GM18858 (cell line): ENCODE measurements at regions not wholly inside any gene's neighbourhood (a gene's known extent, or its start where the extent isn't known, plus 50 kb on each side); places are given as distances from the start of the nearest gene placed in this dataset.

ENCODE experiments used
- ATAC-seq: cut with Tn5 transposase; IDR thresholded peaks from one replicate; pipeline ENCODE4 v1.9.1; 2021; ENCODE audit not compliant: unreplicated experiment

DNA sequence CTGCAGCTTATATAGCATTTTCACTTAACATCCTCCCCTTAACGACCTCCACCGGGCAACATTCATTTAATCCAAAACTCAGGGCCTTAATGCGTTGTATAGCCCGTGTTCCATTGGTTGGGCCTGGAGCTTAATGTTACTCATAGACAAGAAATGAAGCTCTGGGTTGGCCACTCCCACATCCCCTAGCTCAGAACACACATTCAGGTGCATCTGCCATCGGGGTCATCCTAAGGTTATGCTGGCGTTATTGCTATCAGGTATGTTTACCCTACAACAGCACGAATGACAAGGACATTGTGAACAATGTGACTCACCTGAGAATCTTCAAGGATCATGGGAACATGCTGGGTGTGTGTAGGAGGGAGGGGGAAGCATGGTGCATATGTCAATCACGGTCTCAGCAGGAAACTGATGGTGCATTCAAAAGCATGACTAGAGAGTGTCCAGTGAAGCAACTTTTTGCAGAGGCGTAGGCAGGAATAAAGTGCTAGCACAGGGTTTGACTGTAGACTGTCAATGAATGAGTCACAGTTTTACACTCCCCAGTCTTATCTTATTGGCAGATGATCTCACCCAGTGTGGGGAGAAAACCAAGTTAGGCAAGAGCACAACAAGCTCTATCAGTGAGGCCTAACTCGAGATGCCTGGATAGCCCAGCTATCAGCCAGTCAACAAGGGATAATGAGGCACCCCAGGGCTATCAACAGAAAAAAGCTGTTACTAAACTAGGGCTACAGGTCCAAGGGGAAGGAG is 402.1 kb upstream of the MCTP2 start:
- ATAC-seq: peak; percentile 42

DNA sequence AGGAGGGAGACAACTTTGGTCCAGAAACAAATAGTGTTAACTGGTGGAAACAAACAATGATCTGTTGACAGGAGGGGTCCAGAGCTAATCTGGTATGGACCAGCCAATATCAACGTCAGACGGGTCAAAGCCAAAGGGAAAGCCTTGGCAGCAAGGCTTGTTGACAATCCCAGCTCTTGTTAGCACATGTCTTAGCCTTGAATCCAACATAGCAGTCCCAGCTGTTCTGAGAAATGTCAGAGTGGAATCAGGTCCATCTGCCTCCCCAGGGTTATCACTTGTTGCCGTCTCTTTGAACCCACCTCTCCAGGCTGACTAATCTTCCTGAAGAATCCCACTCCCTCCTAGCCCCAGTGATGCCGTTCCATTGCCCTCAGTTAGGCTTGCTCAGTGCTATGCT is 404.6 kb upstream of the MCTP2 start:
- ATAC-seq: no peak

DNA sequence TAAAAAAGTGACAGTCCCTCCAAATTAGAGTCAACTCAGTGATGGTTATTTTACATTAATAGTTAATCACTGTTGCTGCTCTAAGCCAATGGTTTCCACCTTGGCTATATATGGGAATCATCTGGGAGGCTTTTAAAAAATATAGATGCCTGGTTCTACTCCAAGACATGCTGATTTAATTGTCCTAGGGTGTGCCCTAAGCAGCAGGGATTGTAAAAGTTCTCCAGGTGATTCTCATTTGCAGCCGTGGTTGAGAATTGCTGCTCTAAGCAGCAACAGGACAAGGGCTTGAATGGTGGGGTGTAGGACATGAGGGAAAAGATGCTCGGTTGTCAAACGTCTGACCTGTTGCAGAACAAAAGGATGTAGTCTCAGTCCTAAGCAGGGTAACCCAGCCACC is 405.1 kb upstream of the MCTP2 start:
- ATAC-seq: no peak

DNA sequence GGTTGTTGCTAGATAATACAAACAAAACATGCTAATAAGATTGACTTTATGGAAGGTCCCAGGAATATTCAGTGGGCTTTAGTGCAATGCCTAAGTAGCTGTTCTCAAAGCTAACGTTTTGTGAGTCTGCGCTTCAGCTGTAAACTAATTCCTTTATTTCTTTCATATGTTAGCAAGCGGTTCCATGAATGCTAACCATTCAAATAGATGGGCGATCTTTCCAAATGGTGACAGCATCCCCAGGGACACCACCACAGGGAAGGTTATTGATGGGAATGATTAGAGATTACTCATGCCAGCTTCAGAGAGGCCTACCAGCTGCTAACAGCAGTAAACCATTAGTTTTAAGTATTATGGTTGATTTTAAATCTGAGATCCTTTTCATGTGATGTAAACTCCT is 405.7 kb upstream of the MCTP2 start:
- no peak for ATAC-seq

DNA sequence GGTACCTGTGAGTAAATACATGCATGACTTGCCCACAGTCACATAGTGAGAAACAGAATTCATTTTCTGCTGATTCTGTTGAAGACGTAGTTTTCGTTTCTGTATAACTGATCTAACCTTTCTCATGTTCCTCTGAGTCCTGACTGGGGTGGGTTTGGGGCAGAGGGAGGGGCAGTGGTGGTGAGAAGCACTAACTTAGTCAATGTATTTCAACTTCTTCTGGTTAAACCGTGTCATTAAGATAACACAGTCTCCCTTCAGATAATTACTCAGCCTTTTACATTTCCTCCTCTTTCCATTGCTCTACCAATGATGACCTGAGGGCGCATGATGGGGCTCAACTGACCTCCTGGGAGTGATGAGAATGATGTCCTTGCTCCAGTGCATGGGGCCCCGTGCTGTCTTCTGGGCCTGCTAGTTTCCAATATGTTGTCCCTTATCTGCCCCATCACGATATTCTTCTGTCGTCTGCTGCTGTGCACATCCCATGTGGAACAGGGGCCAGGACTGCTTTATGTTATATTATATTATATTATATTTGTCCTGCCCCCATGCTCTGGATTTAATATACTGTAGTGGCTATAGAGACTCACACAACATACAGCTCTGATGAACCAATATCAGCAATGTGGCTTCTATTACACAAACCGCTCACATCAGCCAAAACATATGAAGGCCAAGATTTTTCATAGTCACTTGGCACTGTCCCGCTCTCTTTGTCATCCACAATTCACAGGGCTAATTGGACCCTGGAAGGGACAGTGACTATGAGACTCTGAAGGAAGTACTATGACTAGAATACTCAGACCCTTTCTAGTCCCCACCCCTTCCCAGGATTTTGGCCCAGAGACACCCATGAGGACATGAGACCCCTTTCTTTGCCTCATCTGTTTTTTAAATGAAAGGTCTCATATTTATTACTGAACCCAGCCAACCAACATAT is 407.1 kb upstream of the MCTP2 start:
- ATAC-seq: no peak

DNA sequence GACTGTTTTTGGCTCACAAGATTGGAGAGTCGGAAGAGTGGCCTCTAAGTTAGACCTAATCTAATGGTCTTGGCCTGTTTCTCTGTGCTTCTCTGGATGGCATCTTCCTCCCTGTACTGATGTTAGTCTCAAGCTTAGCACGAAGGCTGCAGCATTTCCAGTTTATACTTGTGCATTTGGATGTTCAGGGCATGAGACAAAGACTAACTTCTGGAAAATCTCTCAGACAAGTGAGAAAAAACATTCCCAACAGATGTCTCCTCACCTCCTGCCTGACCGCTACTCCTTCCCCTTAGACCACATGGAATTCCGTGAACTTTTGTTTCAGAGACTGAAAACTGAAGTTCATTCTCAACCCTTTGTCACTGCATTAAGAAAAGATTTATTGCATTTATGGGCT is 410.8 kb upstream of the MCTP2 start:
- ATAC-seq: no peak

DNA sequence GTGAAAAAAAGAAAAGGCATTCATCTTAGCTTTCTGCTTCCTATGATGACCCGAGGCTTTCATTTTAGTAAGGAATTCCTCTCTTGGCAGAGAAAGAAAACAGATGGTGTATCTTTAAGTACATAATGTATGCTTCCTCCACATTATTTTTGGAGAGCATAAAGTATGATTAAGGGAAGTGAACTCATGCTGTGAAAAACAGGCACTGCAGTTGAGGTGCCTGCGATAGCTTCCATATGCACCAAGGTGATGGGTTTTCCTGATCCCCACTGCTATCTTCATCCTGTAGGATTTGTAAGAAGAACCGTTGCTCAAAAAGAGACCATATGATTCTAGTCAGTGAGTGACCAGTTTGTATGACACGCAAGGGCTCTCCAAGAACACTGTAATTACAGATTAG is 411.5 kb upstream of the MCTP2 start:
- ATAC-seq: no peak

DNA sequence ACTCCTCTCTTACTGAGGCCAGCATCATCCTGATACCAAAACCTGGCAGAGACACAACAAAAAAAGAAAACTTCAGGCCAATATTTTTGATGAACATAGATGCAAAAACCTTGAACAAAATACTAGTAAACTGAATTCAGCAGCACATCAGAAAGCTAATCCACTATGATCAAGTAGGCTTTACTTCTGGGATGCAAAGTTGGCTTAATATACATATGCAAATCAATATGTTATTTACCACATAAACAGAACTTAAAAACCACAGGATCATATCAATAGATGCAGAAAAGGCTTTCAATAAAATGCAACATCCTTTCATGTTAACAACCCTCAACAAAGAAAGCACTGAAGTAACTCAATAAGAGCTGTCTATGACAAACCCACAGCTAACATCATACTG is 414.5 kb upstream of the MCTP2 start:
- ATAC-seq: no peak

DNA sequence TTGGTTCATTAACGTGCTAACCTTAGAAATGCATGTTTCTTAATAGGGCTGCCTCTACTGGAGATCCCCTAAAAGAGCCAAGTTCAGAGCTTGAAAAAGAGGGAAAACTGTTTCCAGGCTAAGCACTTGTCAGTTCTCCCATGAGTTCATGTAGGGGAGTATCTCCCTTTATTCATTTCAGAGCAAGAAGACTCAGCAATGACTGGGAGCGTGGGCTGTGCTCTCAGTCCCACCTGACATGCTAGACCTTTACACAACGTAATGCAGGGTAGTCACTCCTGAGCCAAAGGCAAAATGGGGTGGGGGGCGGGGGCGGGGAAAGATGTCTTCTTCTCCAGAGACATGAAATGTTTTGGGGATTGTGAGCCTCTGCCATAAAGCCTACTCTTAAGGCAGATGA is 420.1 kb upstream of the MCTP2 start:
- no peak for ATAC-seq

DNA sequence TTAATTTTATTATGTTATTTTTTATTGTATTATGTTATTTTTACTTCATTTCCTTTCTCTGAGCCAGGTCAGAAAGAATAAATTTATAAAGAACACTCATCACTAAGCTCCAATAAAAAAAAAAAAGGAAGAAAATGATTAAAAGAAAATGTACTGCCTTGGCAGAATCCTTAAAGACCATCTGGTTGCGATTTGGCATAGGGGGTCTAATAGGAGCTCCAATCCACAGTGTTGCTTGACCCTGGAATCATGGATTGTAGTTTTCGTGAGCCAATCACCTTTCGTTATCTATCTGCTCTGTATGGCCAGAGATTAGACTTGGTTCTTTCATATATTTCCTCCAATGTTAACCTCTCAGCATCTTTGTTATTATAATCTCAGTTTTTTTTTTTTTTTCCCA is 421.8 kb upstream of the MCTP2 start:
- ATAC-seq: no peak

DNA sequence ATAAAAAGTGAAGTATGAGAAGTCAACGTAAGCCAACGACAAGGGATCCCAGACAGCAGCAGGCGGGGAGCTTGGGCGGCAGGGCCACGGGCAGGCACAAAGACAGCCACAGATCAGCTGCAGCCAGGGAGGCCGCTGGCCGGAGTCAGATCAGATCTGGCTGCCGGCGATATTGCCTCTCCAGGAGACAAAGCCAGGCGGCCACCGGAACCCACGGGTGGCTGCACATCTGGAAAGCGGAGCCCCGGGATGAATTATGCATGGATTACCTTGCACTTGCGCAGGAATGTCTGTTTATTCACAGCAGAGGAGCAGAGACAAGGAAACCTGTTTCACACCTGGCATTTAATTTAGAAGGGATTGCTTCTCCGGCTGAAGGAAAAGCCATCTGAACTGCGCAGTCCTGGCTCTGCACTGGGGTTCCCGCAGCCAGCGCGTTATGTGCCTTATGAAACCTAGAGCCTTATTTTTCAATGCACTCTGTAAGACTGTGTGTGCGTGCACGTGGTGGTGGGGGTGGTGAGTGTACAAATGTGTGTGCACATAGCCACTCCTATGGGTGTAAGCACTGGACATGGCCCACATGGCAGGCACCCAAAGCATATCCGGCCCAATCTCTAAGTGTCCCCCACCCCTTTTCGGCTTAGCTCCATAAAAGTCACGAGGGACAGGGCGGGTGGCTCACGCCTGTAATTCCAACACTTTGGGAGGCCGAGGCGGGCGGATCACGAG is 427.8 kb upstream of the MCTP2 start:
- no peak for ATAC-seq

DNA sequence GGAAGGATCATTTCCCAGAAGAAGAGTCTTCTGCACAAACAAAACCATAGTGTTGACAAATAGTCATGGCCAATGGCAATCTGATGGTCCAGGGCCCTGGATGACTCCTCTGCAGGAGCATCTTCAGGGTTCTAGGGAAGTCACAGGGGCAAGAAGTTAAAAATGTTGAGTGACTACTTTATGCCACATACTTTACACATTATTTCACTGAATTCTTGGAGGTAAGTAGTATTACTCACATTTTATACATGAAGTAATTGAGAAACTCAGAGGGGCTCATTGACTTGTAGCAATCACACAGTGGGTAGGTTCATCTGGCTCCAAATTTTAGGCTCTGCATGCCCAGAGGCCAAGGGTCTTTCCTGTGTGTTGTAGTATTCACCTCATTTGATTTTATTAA is 430.2 kb upstream of the MCTP2 start:
- no peak for ATAC-seq

DNA sequence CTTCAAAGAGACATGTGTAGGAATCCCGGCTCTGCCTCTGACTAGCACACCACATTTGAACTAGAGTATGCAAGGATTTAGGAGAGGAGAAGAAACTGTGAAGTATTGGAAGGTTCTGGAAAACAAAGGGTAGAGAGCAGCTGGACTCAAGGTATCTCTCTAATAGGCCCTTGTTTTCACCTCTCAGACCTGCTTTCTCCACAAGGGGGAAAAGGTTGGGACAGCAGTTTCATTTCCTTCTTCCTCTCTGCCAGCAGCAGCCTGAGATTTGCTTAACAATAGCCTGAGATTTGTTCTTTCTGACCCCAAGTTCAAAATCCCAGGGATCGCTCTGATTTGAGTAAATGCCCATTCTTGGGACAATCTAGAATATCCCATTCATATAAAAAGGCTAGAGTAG is 430.6 kb upstream of the MCTP2 start:
- no peak for ATAC-seq

DNA sequence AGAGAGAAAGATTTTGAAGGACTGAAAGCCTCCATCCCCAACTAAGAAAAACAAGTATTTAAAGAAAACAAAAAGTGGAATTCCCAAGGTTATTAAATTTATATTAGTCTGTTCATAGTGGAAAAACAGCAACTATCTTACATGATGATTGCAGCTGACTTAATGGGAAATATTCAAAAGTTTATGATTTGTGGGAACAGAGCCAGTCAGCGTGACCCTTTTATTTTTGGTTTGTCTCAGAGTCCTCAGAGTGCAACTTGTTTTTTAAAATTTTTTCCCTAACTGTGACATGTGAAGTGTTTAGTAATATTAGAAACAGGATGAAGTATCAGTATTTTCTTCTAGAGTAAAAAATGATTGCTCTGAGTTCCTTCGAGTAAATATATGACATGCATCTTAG is 441.9 kb upstream of the MCTP2 start:
- ATAC-seq: no peak

DNA sequence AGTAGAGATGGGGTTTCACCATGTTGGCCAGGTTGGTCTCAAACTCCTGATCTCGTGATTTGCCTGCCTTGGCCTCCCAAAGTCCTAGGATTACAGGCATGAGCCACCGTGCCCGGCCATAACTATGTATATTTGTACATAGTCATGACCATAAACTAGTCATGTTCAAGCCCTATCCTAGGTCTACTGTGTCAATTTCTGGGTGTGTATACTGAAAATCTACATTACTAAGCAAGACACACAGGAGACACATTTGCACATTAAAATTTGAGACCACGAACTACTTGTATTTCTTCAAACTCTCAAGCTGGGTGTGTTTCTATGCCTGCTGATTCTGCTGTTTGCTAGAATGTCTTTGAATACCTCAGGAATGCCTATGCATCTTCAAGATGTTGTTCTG is 451.3 kb upstream of the MCTP2 start:
- no peak for ATAC-seq

DNA sequence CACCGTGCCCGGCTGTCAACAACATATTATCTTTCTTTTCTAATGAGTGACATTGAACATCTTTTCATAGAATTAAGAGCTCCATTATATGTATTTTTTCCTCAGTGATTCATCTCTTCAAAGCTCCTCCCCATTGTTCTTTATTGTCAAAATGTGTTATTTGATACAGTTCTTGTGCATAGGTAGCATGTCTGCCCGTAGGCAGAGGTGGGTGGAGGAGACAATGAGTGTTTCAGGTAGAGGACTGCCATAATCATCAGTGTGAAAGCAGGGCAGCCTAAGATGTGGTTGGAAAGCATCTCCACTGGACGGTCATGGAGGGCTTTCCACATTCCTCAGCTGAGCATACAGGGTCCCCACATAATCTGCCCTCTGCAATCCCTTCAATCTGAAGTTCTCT is 452.0 kb upstream of the MCTP2 start:
- no peak for ATAC-seq

DNA sequence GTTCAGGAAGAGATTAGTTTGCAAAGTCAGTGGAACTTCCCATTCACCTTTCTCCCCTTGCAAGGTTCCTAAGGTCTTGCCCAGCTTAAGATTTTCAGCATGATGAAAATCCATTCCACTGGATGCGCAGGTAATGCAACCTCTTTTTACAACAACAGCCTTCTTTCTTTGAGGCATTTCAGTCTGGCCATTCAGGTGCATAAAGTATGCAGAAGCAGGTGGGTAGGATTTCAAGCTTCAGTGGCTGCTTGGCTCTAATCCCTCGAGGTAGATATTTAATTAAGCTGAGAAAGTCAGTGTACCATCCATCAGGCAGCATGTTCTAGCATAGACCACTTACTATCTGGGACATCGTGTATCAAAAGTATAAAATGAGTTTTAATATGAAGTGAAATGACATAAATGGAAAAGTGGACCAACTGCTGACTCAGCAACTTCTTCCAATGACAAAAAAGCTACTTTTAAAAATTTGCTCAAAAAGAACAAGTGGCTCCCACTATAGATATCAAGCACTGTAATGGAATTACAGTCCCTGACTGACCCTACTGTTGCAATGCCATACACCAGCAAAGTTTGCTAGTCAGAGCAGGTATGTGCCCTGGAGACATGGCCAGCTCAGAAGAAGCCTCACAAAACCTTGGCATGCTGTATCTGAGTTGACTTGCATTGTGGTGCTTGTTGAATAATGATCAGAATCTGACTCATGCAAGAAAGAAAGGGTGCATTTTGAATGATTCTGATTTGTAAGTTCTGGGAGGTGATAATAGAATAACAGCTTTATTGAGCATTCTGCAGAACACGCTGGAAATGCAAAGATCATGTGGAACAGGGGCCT is 459.9 kb upstream of the MCTP2 start:
- ATAC-seq: no peak

DNA sequence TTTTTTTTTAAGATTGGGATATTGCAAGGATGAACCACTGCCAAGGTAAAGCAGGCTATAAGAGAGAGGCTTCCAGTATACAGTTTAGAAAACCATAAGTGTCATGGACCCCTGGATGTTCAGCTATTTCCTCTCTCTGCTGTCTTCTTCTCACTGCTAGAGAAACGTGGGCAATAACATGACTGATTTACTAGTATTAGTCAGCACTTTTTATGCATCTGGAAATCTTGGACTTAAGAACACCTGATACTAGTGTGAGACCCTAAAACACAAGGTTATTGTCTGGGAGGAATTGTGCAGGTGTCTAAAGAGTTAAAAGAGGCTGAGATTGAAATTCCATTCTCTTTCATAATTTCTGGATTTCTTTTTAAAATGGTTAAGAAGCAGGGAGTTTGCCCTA is 460.6 kb upstream of the MCTP2 start:
- ATAC-seq: no peak

DNA sequence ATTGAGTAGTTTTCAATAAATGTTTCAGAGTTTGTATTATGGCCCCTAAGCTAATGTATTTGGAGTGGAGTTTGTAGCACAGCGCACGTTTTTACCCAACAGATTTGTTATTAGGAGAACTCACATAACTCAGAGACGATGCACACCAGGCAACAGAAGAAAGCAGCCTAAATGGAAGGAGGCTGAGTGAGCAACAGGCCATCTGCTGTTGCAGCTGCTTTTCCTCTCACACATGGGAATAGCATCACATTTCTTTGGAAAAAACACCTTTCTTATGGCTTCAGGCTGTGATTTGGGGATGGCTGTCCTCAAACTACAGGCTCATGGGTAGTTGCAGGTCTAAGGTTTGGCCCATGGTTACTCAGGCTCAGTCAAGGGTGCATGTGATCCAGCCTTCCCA is 469.3 kb upstream of the MCTP2 start:
- no peak for ATAC-seq

DNA sequence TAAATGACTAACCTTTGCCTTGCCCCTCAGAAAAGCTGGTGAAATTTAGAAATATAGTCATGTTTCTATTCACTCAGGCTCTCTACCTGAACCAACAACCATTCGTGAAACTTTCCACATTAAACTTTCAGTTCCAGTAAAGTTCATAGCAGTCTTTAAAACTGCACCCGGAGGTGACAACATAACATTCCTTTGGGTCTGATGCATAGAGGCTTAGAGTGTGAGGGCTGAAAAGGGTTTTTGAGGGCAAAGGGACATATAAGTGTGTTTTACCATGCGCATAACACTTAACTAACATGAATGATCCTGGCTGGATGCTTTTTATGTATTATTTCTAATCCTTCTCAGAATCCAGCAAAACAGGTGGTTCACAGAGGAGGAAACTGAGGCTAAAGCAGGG is 471.7 kb upstream of the MCTP2 start:
- ATAC-seq: no peak

DNA sequence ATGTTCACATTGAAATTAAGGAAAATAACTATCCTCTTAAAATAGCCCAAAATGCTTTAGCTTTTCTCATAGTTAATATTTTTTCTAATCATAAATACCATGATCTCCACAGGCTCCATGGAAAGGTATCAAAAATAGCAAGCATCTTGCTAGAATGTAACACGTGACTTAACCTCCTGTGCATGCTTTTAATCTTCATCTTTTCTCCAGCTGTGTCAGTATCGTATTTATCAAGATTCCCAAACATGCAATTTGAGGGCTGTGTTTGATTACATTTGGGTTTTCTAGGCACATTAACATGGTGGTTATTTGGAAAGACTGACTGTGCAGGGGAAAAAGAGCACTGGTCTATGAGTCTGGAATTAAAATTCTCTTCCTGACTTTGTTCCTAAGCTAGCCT is 472.5 kb upstream of the MCTP2 start:
- ATAC-seq: no peak
